ENCODE measurements at regions not wholly inside any gene's neighbourhood (a gene's known extent, or its start where the extent isn't known, plus 50 kb on each side); places are given as distances from the start of the nearest gene placed in this dataset.
"Not testable (repeated sequence)": the region's sequence is repeated elsewhere in the genome, so short reads cannot be mapped to it uniquely, and the experiment has no call there.

DNA sequence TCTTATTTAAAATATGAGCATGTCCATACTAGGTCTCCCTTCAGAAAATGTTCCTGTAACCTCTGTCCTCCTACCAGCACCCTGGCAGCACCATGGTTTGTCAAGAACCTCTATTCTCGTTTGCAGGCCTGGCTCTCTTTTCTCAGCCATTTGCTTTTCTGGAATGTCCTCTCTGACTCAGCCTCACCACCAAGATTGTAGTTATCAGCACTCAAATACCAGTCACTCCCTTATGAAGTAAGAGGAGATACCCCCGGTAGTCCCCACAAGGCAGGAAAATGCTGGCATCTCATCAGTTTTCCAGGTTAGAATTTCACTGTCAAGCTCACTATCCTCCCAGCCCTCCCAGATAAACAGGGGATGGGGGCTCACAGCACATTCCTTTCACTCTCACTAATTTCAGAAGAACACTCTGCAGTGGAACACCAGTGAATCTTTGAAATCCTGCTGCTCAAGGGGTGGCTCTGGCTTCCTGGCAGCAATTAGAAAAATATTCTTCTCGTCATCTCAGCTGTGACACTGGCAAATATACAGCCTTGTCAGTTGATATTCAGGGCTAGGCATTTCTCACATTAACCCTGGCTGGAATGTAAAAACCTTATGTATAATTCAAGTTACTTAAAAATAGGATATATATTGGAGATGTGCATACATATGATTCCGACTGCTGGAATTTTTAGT, 129.2 kb downstream of the TBX18 start:
- in situ Hi-C loops (cut with HindIII; ENCODE audit: low pct_ligation_motif_present, low pct_unique_long_range_greater_than_20kb, low sequenced_read_pairs) = no loop called here
- DNase-seq = no peak

DNA sequence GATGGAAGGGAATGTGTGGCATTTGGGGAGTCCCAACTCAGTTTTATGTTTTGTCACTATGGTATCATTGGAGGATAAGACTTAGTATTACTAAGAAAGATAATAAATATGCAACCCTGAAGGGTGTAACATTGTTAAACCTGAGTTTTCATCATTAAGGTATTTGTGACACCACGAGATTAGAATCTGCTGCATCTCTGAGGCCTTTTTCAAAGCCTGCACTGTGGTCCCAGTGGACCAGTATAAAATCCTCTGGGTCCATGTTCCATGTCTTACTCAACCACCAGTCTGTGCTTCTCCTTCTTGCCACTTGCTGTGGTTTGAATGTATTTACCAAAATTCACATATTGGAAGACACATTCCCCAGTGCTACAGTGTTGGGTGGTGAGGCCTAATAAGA, 130.6 kb downstream of the TBX18 start:
- in situ Hi-C loops (cut with HindIII; ENCODE audit: low pct_ligation_motif_present, low pct_unique_long_range_greater_than_20kb, low sequenced_read_pairs) = no loop called here

GRCh38 chr6:84626527-84626926, 137.9 kb downstream of the TBX18 start:
- in situ Hi-C loops (cut with HindIII; ENCODE audit: low pct_ligation_motif_present, low pct_unique_long_range_greater_than_20kb, low sequenced_read_pairs) = not testable (repeated sequence)

More for the DNA sequence above, 130.6 kb downstream of the TBX18 start:
- no peak for DNase-seq

DNA sequence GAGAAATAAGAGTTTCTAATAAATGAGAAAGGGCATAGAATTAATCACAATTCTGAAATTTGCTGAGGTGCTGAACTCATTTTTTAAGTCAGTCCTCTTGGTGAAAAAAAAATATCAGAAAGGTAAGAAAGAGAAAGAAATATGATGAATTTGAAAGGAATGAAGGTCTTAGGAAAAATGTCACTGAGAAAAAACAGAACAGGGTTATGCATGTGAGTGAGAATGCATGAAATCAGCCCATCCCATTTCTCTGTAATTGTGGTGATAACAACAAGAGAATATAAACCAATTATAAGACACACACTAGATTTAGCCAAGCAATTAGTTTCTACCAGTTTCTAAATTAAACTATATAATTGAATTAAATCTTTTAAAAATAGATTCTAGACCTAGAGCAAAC, 138.9 kb downstream of the TBX18 start:
- in situ Hi-C loops (cut with HindIII; ENCODE audit: low pct_ligation_motif_present, low pct_unique_long_range_greater_than_20kb, low sequenced_read_pairs) = no loop called here
- DNase-seq = no peak

More at GRCh38 chr6:84626527-84626926, 137.9 kb downstream of the TBX18 start:
- DNase-seq = not testable (repeated sequence)

DNA sequence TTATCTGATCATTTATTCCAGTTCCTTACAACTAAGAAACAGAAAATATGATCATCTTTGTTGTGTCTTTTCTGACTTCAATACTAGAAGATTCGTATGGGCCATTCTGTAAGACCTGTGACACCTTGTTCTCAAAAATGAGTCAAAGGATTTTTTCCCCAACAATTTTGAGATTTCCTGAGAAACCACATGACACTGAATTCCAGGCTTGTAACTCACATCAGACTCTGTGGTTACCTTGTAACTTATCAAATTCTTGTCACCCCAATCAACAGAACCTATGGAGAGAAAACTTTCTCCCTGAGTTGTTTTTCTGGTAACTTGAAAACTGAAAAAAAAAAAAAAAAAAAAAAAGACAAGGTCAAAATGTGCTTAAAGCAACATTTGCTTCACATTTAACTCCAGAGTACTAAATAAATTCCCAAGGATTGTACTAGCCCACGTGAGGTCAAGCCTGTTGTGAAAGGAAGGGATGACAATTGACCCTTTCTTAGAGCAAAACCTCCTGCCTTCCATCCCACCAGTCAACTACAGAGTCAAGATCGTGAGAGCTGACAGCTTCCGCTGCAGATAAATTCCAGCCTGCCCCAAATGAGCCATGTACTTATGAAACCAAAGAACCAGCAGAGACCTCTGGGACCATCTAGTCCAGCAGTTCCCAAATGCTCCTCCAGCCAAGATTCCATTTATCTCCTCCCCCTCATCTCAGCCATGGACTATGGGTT, 140.3 kb downstream of the TBX18 start:
- peak; percentile 88 for DNase-seq
- in situ Hi-C loops (cut with HindIII; ENCODE audit: low pct_ligation_motif_present, low pct_unique_long_range_greater_than_20kb, low sequenced_read_pairs) = no loop called here

- in situ Hi-C loops (cut with HindIII; ENCODE audit: low pct_ligation_motif_present, low pct_unique_long_range_greater_than_20kb, low sequenced_read_pairs) = no loop called here
- no peak for DNase-seq
These were observed 145.6 kb downstream of the TBX18 start for GRCh38 chr6:84618836-84619235.

DNA sequence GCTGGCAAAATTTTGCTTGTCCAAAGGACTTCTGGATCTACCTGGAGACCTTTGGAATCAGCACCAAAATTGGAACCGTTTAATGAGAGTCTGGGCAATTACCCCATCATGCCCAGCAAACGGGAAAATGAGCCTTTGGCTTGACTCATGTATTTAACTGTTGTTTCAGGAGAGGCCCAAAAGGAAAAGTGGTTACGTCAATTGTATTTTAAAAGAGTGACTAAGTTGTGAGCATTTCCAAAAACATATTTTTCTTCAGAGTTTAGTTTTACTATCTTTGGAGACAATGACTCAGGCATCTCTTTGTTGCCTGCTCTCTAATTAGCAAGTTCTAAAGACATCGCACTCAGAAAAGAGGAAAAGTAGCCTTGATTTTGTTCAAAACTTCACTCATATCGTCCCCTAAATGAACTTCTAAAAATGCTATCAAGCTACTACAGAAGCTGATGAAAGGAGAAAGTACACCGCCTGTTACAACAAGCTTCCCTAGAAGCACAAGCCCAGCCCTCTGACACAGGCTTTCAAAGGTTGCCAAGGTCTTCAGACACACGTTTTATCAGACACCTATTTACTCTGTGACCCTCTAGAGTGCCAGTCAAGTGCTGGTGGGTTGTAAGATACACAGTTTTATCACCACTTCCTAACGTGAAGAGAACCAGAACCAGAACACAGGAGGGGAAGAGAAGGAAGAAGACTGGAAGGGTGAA, 146.2 kb downstream of the TBX18 start:
- in situ Hi-C loops (cut with HindIII; ENCODE audit: low pct_ligation_motif_present, low pct_unique_long_range_greater_than_20kb, low sequenced_read_pairs) = no loop called here
- no peak for DNase-seq

GRCh38 chr6:84615987-84616386, 148.4 kb downstream of the TBX18 start:
- no peak for DNase-seq

DNA sequence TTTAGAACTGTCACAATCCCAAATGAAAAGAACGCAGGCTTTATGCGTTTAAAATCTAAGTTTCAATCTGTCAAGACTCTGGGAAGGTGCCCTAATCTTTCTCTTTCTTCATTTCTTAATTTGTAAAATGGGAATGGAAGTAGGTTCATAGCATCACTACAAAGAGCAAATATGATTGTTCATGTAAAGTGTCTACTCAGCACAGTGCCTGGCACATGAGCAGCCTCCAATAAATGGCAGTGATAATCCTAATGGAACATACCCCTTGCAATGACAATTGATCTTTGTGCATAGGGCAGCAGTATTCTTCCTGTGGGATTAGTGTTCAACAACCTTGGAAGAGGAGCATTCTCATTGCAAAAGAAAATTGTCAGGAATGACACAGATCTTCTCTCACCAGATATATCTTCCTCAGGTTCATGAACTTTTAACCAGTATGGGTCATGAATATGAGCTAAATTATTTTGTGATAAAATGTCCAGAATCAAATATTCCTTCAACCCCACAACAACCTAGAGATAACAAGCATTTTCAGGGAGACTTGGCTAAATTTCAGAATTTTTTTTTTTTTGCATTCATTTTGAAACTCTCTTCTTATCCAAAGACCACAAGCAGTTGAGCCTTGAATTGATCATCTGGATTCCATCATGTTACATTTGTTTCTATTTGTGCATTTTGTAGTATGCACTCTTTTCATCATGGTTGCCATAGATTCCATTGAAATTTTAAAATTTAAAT, 149.1 kb downstream of the TBX18 start:
- DNase-seq = no peak
- in situ Hi-C loops (cut with HindIII; ENCODE audit: low pct_ligation_motif_present, low pct_unique_long_range_greater_than_20kb, low sequenced_read_pairs) = no loop called here

More at GRCh38 chr6:84615987-84616386, 148.4 kb downstream of the TBX18 start:
- in situ Hi-C loops (cut with HindIII; ENCODE audit: low pct_ligation_motif_present, low pct_unique_long_range_greater_than_20kb, low sequenced_read_pairs) = no loop called here

- in situ Hi-C loops (cut with HindIII; ENCODE audit: low pct_ligation_motif_present, low pct_unique_long_range_greater_than_20kb, low sequenced_read_pairs) = no loop called here
- no peak for DNase-seq
These were observed 157.5 kb downstream of the TBX18 start for GRCh38 chr6:84606860-84607259.

DNA sequence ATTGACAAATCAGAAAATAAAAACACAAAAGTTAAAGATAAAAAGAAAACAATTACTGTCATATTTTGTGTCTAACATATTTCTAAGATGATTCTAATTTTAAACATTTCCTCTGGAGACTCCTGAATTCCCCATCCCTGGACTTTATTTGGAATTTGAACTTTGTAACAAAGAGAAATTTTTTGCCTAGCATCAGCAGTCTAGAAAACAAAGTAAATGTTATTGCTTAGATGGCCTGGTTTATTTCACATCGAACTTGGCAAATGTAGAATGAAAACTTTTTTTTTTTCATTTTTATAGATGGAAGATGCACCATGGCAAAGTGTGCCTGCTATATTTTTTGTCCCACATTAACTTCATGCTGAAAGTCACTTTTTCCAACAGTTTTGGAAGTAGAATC, 159.1 kb downstream of the TBX18 start:
- in situ Hi-C loops (cut with HindIII; ENCODE audit: low pct_ligation_motif_present, low pct_unique_long_range_greater_than_20kb, low sequenced_read_pairs) = no loop called here
- DNase-seq = no peak

- DNase-seq = no peak
- in situ Hi-C loops (cut with HindIII; ENCODE audit: low pct_ligation_motif_present, low pct_unique_long_range_greater_than_20kb, low sequenced_read_pairs) = no loop called here
These were observed 163.0 kb downstream of the TBX18 start for GRCh38 chr6:84601366-84601765.

DNA sequence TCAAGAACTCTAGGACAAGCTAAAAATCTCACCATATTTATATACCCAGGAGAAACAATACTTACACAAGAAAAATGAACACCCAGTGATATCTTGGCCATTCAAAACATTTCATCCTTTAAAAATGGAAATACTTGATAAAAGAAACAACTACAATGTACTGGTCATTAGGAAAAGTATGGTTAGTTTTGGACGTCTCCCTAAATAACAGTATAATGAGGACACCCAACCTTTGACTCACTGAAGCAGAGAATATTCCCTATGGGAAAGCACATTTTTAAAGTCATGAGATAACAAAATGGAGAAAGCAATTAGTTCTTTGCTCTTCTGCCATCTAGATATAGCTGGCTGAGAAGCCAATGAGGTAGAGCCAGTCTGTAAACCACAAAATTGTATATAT, 164.4 kb downstream of the TBX18 start:
- no peak for DNase-seq
- in situ Hi-C loops (cut with HindIII; ENCODE audit: low pct_ligation_motif_present, low pct_unique_long_range_greater_than_20kb, low sequenced_read_pairs) = no loop called here

GRCh38 chr6:84597238-84597875, 167.0 kb downstream of the TBX18 start:
- in situ Hi-C loops (cut with HindIII; ENCODE audit: low pct_ligation_motif_present, low pct_unique_long_range_greater_than_20kb, low sequenced_read_pairs) = no loop called here
- peak; percentile 38 for DNase-seq

DNA sequence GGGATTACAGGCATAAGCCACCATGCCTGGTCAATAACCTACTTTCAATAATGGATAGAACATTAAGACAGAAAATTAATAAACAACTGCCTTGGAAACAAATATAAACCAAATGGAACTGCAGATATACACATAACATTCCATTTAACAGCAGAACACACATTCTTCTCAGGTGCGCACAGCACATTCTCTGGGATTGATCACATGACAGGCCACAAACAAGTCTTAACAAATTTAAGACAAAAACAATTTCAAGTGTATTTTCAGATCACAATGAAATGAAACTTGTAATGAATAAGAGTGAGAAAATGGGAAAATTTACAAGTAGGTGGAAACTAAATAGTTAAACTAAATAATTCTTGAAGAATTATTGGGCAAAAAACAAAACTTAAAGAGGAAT, 167.9 kb downstream of the TBX18 start:
- DNase-seq = no peak
- in situ Hi-C loops (cut with HindIII; ENCODE audit: low pct_ligation_motif_present, low pct_unique_long_range_greater_than_20kb, low sequenced_read_pairs) = no loop called here

- in situ Hi-C loops (cut with HindIII; ENCODE audit: low pct_ligation_motif_present, low pct_unique_long_range_greater_than_20kb, low sequenced_read_pairs) = no loop called here
These were observed 175.7 kb downstream of the TBX18 start for GRCh38 chr6:84588697-84589080.

GRCh38 chr6:84587994-84588696, 176.3 kb downstream of the TBX18 start:
- DNase-seq; in situ Hi-C loops (cut with HindIII; ENCODE audit: low pct_ligation_motif_present, low pct_unique_long_range_greater_than_20kb, low sequenced_read_pairs): not testable (repeated sequence)

More at GRCh38 chr6:84588697-84589080, 175.7 kb downstream of the TBX18 start:
- DNase-seq = no peak
